BJ (cell line): ENCODE measurements at regions not wholly inside any gene's neighbourhood (a gene's known extent, or its start where the extent isn't known, plus 50 kb on each side); places are given as distances from the start of the nearest gene placed in this dataset.

Experiments
- CTCF ChIA-PET: fragments of 350-600 bp; formaldehyde crosslinking; extraction: SDS; loops from one replicate; lab custom pipeline; 2021; ENCODE audit warnings: antibody characterized with exemption, inconsistent platforms; lab: Yijun Ruan, JAX
- POLR2A ChIA-PET: fragments of 300-600 bp; sonication (Branson Sonifier 250); formaldehyde crosslinking; extraction: SDS; loops from one replicate; lab custom pipeline; 2021; ENCODE audit warnings: antibody characterized with exemption; lab: Charles Lee
- DNase-seq: peaks from one replicate; pipeline ENCODE4 v3.0.0-alpha.2; 2011; ENCODE audit warnings: low read depth
- H3K27me3 ChIP-seq: 2 replicates; pipeline ENCODE4 v1.6.0; 2011; ENCODE audit warnings: low read length; ENCODE audit not compliant: control insufficient read depth, insufficient read depth
- H3K36me3 ChIP-seq: 2 replicates; pipeline ENCODE4 v1.5.1; 2011; ENCODE audit warnings: low read length; ENCODE audit not compliant: control insufficient read depth, insufficient read depth
- H3K4me3 ChIP-seq: 2 replicates; pipeline ENCODE4 v1.5.1; 2011; ENCODE audit warnings: low read depth, mild to moderate bottlenecking, control low read depth, low read length
- CTCF ChIP-seq: IDR thresholded peaks from 2 replicates; pipeline ENCODE4 v1.5.1; 2011; ENCODE audit warnings: low read depth, mild to moderate bottlenecking, control low read depth, inconsistent platforms, low read length, moderate library complexity; ENCODE audit not compliant: insufficient read depth

GRCh38 chr7:85972504-85973141, 671.1 kb upstream of the GRM3 start:
- ChIA-PET POLR2A (no interaction called here), CTCF (no interaction called here)
- Histone ChIP-seq H3K4me3 (no peak overlapping the region), H3K27me3 (no peaks in the 10 kb centered on the region), H3K36me3 (no peaks in the 10 kb centered on the region)
- TF ChIP-seq CTCF: no peak
- no peak for DNase-seq

- no peaks in the 10 kb centered on the region for H3K27me3 ChIP-seq
- POLR2A ChIA-PET: no interaction called here
- H3K36me3 ChIP-seq: no peaks in the 10 kb centered on the region
- no peak for TF ChIP-seq CTCF
- CTCF ChIA-PET: no interaction called here
- DNase-seq: no peak
- H3K4me3 ChIP-seq: no peak overlapping the region
Observed at GRCh38 chr7:85954961-85955360, 688.7 kb upstream of the GRM3 start.

GRCh38 chr7:85950871-85951270, 692.8 kb upstream of the GRM3 start:
- Histone ChIP-seq H3K4me3 (no peak overlapping the region), H3K36me3 (no peaks in the 10 kb centered on the region), H3K27me3 (no peaks in the 10 kb centered on the region)
- no peak for DNase-seq
- no peak for TF ChIP-seq CTCF
- ChIA-PET POLR2A (no interaction called here), CTCF (no interaction called here)

- Histone ChIP-seq H3K27me3 (no peaks in the 10 kb centered on the region), H3K36me3 (no peaks in the 10 kb centered on the region), H3K4me3 (no peak overlapping the region)
- ChIA-PET CTCF (no interaction called here), POLR2A (no interaction called here)
- TF ChIP-seq CTCF: no peak
- DNase-seq: no peak
Observed at GRCh38 chr7:85950418-85950817, 693.3 kb upstream of the GRM3 start.

GRCh38 chr7:85947767-85948166, 695.9 kb upstream of the GRM3 start:
- DNase-seq: no peak
- ChIA-PET CTCF (no interaction called here), POLR2A (no interaction called here)
- no peak for TF ChIP-seq CTCF
- Histone ChIP-seq H3K27me3 (no peaks in the 10 kb centered on the region), H3K36me3 (no peaks in the 10 kb centered on the region), H3K4me3 (no peak overlapping the region)
